HL-60 (cell line): ENCODE measurements at regions not wholly inside any gene's neighbourhood (a gene's known extent, or its start where the extent isn't known, plus 50 kb on each side); places are given as distances from the start of the nearest gene placed in this dataset.
A peak's percentile ranks its signal among the peaks of the same experiment; 100 is the strongest.
"Not testable (repeated sequence)": the region's sequence is repeated elsewhere in the genome, so short reads cannot be mapped to it uniquely, and the experiment has no call there.

ENCODE experiments used
- DNase-seq, 2 experiments: peaks; one replicate each; pipeline ENCODE4 v3.0.0-alpha.2; 2010 to 2020; ENCODE audit warnings: low read depth in 1 of 2, low spot score in 1 of 2
- H3K27ac ChIP-seq: fragments of 250-450 bp; sonication (Bioruptor Pico); replicated peaks from 2 replicates; pipeline ENCODE4 v1.5.1; 2020; ENCODE audit warnings: mild to moderate bottlenecking, moderate library complexity
- H3K27me3 ChIP-seq: fragments of 250-450 bp; sonication (Bioruptor Pico); 2 replicates; pipeline ENCODE4 v1.5.1; 2021; ENCODE audit warnings: mild to moderate bottlenecking, moderate library complexity; ENCODE audit not compliant: insufficient read depth, poor library complexity, severe bottlenecking
- H3K4me3 ChIP-seq: replicated peaks from 2 replicates; pipeline ENCODE4 v1.5.1; 2011; ENCODE audit warnings: mild to moderate bottlenecking, control low read depth, low read length; ENCODE audit not compliant: insufficient read depth
- GABPA ChIP-seq: IDR thresholded peaks from 2 replicates; pipeline ENCODE4 v1.6.1; 2012; ENCODE audit warnings: low read depth
- POLR2AphosphoS5 ChIP-seq: IDR thresholded peaks from 2 replicates; pipeline ENCODE4 v1.6.1; 2012; ENCODE audit warnings: low read depth
- SPI1 ChIP-seq: IDR thresholded peaks from 2 replicates; pipeline ENCODE4 v1.6.1; 2012; ENCODE audit warnings: low read depth, mild to moderate bottlenecking, borderline replicate concordance
- TF ChIP-seq, protein P1 (sequence below): IDR thresholded peaks from one replicate; pipeline ENCODE4 v1.5.1; 2011; ENCODE audit warnings: low read length, control low read depth, inconsistent platforms; ENCODE audit not compliant: insufficient read depth
- TF ChIP-seq, protein P2 (sequence below): IDR thresholded peaks from 2 replicates; pipeline ENCODE4 v1.6.1; 2012; ENCODE audit warnings: low read depth; ENCODE audit not compliant: insufficient replicate concordance

DNA sequence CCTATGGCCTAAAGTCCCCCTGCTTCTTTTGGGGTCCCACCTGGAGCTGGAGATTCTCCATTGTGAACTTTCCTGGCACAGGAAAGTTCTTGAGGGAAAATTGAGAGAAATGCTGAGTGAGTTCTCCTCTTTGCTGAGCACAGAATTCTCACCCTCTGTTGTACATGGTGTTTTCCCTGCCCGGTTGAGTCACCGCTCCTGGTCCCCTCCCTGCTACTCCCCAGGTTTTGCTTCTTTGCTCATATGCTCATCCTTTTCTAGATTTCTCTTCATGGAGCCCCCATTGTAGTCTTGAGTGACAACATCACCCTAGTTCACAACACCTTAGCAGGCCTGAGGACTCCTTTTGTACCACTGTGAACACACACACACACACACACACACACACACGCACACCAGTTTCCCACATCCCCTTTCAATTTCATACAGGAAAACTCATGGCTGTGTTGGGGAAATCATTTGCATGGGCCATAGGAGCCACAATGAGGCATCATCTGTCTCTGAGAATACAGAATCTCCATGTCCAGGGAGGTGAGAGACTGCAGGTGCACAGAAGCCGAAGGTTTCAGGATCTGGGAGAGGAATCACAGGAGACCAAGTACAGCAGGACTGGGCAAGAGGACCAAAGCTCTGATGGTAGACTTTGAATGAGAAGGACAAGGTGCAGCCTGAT is 585.3 kb downstream of the GOLGA6L6 start:
- TF ChIP-seq GABPA = no peak
- TF ChIP-seq, protein P1, sequence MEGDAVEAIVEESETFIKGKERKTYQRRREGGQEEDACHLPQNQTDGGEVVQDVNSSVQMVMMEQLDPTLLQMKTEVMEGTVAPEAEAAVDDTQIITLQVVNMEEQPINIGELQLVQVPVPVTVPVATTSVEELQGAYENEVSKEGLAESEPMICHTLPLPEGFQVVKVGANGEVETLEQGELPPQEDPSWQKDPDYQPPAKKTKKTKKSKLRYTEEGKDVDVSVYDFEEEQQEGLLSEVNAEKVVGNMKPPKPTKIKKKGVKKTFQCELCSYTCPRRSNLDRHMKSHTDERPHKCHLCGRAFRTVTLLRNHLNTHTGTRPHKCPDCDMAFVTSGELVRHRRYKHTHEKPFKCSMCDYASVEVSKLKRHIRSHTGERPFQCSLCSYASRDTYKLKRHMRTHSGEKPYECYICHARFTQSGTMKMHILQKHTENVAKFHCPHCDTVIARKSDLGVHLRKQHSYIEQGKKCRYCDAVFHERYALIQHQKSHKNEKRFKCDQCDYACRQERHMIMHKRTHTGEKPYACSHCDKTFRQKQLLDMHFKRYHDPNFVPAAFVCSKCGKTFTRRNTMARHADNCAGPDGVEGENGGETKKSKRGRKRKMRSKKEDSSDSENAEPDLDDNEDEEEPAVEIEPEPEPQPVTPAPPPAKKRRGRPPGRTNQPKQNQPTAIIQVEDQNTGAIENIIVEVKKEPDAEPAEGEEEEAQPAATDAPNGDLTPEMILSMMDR = no peak
- TF ChIP-seq, protein P2, sequence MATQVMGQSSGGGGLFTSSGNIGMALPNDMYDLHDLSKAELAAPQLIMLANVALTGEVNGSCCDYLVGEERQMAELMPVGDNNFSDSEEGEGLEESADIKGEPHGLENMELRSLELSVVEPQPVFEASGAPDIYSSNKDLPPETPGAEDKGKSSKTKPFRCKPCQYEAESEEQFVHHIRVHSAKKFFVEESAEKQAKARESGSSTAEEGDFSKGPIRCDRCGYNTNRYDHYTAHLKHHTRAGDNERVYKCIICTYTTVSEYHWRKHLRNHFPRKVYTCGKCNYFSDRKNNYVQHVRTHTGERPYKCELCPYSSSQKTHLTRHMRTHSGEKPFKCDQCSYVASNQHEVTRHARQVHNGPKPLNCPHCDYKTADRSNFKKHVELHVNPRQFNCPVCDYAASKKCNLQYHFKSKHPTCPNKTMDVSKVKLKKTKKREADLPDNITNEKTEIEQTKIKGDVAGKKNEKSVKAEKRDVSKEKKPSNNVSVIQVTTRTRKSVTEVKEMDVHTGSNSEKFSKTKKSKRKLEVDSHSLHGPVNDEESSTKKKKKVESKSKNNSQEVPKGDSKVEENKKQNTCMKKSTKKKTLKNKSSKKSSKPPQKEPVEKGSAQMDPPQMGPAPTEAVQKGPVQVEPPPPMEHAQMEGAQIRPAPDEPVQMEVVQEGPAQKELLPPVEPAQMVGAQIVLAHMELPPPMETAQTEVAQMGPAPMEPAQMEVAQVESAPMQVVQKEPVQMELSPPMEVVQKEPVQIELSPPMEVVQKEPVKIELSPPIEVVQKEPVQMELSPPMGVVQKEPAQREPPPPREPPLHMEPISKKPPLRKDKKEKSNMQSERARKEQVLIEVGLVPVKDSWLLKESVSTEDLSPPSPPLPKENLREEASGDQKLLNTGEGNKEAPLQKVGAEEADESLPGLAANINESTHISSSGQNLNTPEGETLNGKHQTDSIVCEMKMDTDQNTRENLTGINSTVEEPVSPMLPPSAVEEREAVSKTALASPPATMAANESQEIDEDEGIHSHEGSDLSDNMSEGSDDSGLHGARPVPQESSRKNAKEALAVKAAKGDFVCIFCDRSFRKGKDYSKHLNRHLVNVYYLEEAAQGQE = no peak
- TF ChIP-seq SPI1 = no peak
- no peak for TF ChIP-seq POLR2AphosphoS5
- DNase-seq = no peak
- Histone ChIP-seq H3K4me3 (no peak overlapping the region), H3K27ac (no peak overlapping the region), H3K27me3 (no peaks in the 10 kb centered on the region)

DNA sequence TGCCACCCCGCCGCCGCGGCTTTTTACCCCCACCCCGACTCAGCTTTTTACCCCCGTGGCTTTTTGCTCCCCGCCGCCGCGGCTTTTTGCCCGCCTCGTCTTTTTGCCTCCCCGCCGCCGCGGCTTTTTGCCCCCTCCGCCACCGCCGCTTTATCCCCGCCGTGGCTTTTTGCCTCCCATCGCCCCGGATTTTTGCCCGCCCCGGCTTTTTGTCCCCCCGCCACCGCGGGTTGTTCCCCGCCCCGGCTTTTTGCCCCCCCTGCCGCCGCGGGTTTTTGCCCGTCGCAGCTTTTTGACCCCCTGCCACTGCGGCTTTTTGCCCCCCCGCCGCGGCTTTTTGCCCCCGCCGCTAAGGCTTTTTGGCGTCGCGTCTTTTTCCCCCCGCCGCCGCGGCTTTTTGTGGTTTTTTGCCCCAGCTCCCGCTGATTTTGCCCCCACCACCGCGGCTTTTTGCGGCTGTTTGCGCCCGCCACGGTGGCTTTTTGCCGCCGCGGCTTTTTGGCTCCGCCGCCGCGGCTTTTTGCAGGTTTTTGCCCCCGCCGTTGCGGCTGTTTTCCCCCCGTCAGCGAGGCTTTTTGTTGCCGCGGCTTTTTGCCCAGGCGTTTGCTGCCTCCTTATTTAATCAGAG is 597.2 kb downstream of the GOLGA6L6 start:
- H3K4me3 ChIP-seq = peak overlapping the region; percentile 27
- no peak for DNase-seq
- no peak overlapping the region for H3K27ac ChIP-seq
- TF ChIP-seq GABPA = no peak
- TF ChIP-seq SPI1 = no peak
- TF ChIP-seq POLR2AphosphoS5 = no peak
- TF ChIP-seq, protein P2 = no peak
- TF ChIP-seq, protein P1 = no peak
- peaks cover 4% of the 10 kb centered on the region for H3K27me3 ChIP-seq

DNA sequence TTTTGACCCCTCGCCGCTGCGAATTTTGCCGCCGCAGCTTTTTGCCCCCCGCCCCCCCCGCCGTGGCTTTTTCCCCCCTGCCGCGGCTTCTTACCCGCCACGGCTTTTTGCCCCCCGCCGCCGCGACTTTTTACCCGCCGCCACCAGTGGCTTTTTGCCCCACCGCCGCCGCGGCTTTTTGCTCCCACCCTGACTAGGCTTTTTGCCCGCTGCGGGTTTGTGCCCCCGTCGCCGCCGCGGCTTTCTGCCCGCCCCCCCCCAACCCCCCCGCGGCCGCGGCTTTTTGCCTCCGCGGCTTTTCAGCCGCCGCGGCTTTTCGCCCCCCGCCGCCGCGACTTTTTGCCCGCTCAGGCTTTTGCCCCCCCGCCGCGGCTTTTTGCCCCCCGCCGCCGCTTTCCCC is 598.1 kb downstream of the GOLGA6L6 start:
- Histone ChIP-seq H3K27me3 (peaks cover 4% of the 10 kb centered on the region), H3K27ac (no peak overlapping the region), H3K4me3 (0 out of 2 replicates have a peak overlapping the region, but pooled peaks have one; percentile 27)
- TF ChIP-seq, protein P2 = no peak
- TF ChIP-seq, protein P1 = no peak
- TF ChIP-seq GABPA (no peak), POLR2AphosphoS5 (no peak), SPI1 (no peak)
- DNase-seq = no peak

DNA sequence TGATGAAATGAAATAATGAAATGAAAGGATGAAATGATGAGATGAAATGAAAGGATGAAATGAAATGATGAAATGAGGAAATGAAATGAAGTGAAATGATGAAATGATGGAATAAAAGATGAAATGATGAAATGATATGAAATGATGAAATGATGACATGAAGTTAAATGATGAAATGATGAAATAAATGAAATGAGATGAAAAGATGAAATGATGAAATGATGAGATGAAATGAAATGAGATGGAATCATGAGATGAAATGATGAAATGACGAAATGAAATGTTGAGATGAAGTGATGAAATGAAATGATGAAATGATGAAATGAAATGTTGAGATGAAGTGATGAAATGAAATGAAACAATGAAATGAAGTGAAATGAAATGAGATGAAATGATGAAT is 638.3 kb downstream of the GOLGA6L6 start:
- H3K4me3 ChIP-seq, DNase-seq, H3K27me3 ChIP-seq, H3K27ac ChIP-seq: not testable (repeated sequence)

DNA sequence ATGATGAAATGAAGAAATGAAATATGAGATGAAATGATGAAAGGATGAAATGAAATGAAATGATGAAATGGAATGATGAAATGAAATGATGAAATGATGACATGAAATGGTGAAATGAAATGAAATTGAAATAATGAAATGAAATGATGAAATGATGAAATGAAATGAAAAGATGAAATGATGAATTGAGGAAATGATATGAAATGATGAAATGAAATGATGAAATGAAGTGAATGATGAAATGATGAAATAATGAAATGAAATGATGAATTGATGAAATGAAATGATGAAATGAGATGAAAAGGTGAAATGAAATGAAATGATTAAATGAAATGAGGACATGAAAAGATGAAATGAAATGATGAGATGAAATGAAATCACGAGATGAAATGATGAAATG is 639.2 kb downstream of the GOLGA6L6 start:
- H3K4me3 ChIP-seq = not testable (repeated sequence)

DNA sequence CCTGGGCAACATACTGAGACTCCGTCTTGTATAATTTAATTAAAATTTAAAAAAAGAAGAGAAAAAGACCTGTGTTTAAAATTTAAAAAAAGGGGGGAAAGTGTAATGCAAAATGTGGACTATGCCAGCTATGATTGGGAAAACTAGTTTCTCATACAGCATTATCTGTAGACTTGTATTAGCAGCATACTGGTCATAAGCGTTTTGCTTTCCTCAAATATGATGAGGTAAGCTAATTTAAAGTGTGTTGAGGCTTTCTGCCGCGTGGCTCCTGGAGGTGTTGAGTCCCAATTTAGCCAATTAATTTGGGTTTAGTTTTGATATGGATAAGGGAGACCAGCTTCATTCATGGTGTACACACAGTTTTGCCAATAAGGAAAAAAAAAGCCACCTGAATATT is 640.2 kb downstream of the GOLGA6L6 start:
- not testable (repeated sequence) for H3K4me3 ChIP-seq, H3K27ac ChIP-seq, H3K27me3 ChIP-seq, DNase-seq

More for the DNA sequence above, 639.2 kb downstream of the GOLGA6L6 start:
- not testable (repeated sequence) for H3K27me3 ChIP-seq, H3K27ac ChIP-seq, DNase-seq
